ENCODE measurements at regions not wholly inside any gene's neighbourhood (a gene's known extent, or its start where the extent isn't known, plus 50 kb on each side); places are given as distances from the start of the nearest gene placed in this dataset.

DNA sequence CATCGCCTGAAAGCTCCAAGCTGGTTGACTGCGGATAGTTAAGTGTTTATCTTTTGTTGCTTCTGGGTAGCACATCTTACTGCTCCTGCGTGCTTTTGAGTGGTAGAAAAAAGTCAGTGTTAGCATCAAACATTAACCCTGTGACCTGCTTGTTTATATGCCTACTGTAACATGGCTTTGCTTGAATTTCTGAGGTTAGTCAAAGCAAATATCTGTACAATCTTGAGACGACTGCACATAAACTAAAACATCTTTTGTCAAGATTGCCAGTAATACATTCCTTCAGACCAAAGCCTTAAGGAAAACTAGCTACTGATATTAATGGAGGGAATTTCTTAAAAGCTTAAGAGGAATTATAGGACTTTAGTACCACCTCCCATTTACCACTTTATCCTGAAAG is 163.7 kb downstream of the BAMBI start:
- TF ChIP-seq, protein P1, sequence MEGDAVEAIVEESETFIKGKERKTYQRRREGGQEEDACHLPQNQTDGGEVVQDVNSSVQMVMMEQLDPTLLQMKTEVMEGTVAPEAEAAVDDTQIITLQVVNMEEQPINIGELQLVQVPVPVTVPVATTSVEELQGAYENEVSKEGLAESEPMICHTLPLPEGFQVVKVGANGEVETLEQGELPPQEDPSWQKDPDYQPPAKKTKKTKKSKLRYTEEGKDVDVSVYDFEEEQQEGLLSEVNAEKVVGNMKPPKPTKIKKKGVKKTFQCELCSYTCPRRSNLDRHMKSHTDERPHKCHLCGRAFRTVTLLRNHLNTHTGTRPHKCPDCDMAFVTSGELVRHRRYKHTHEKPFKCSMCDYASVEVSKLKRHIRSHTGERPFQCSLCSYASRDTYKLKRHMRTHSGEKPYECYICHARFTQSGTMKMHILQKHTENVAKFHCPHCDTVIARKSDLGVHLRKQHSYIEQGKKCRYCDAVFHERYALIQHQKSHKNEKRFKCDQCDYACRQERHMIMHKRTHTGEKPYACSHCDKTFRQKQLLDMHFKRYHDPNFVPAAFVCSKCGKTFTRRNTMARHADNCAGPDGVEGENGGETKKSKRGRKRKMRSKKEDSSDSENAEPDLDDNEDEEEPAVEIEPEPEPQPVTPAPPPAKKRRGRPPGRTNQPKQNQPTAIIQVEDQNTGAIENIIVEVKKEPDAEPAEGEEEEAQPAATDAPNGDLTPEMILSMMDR (IDR thresholded peaks at IDR 0.05), result no peak
- no peak for TF ChIP-seq POLR2A (IDR thresholded peaks at IDR 0.05)
- TF ChIP-seq EP300 (IDR thresholded peaks at IDR 0.05), result no peak
